Ectodermal cell (in vitro differentiated cells): ENCODE measurements at regions not wholly inside any gene's neighbourhood (a gene's known extent, or its start where the extent isn't known, plus 50 kb on each side); places are given as distances from the start of the nearest gene placed in this dataset.
"Not testable (repeated sequence)": the region's sequence is repeated elsewhere in the genome, so short reads cannot be mapped to it uniquely, and the experiment has no call there.

Experiments
- H3K27ac ChIP-seq: 2 replicates; pipeline ENCODE4 v1.7.0; 2013; ENCODE audit warnings: mild to moderate bottlenecking, low read depth, low read length; ENCODE audit not compliant: insufficient read depth, poor library complexity, severe bottlenecking
- H3K27me3 ChIP-seq: 2 replicates; pipeline ENCODE4 v1.7.0; 2013; ENCODE audit warnings: mild to moderate bottlenecking, low read length; ENCODE audit not compliant: insufficient read depth, control insufficient read depth, poor library complexity, severe bottlenecking
- H3K36me3 ChIP-seq: one replicate; pipeline ENCODE4 v1.7.0; 2013; ENCODE audit warnings: low read length; ENCODE audit not compliant: control insufficient read depth, insufficient read depth
- H3K4me1 ChIP-seq: one replicate; pipeline ENCODE4 v1.7.0; 2013; ENCODE audit warnings: low read length; ENCODE audit not compliant: control insufficient read depth, insufficient read depth
- H3K4me3 ChIP-seq: 2 replicates; pipeline ENCODE4 v1.7.0; 2013; ENCODE audit warnings: low read depth, low read length, control low read depth; ENCODE audit not compliant: insufficient read depth
- H3K9me3 ChIP-seq: 2 replicates; pipeline ENCODE4 v1.7.0; 2013; ENCODE audit warnings: mild to moderate bottlenecking, low read length, moderate library complexity; ENCODE audit not compliant: control insufficient read depth
- WGBS, 2 experiments: methylation state at CpG; one replicate each; pipeline ENCODE4 v1.1.7; 2013; ENCODE audit warnings: missing lambda C conversion rate in 2 of 2; 5-methylcytosine and 5-hydroxymethylcytosine counted together

DNA sequence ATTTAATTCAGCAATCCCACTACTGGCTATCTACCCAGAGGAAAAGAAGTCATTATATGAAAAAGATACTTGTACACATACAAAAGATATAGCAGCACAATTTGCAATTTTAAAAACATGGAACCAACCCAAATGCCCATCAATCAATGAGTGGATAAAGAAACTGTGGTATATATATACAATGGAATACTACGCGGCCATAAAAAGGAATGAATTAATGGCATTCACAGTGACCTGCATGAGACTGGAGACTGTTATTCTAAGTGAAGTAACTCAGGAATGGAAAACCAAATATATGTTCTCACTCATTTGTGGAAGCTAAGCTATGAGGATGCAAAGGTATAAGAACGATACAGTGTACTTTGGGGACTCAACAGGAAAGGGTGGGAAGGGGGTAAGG is 102.8 kb upstream of the KCNMA1 start:
- WGBS, 2 experiments = 95% methylated on average over 3 of the region's 3 CpGs
- not testable (repeated sequence) for H3K4me3 ChIP-seq, H3K9me3 ChIP-seq, H3K36me3 ChIP-seq, H3K4me1 ChIP-seq, H3K27ac ChIP-seq, H3K27me3 ChIP-seq

- no peak overlapping the region for H3K27ac ChIP-seq
- 91 to 96% methylated on average over 2 of the region's 2 CpGs for WGBS, 2 experiments
- no peaks in the 10 kb centered on the region for H3K9me3 ChIP-seq
These were observed 101.0 kb upstream of the KCNMA1 start for GRCh38 chr10:77738496-77739158.

DNA sequence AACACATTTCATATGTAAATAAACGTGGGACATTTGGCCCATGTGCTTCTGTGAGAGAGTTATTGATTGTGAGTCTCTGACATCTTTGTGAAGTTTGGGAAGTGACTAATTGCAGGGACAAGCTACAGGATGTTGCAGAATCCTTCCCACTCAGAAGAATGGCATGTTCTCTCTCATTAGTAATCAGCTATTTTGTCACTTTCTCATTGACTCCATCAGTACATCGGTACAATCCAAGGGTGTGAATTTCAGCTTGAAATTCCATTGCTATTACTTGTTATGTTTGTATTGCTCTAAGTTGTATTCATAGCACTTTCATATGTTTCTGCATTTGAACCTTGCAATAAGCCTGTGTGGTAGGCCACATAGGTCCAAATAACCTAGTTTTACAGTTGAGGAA is 100.0 kb upstream of the KCNMA1 start:
- Histone ChIP-seq H3K4me1 (no peaks in the 10 kb centered on the region), H3K36me3 (no peaks in the 10 kb centered on the region), H3K27ac (no peak overlapping the region), H3K27me3 (no peaks in the 10 kb centered on the region), H3K4me3 (no peak overlapping the region), H3K9me3 (no peaks in the 10 kb centered on the region)
- WGBS, 2 experiments = 90 to 100% methylated on average over 2 of the region's 2 CpGs

More at GRCh38 chr10:77738496-77739158, 101.0 kb upstream of the KCNMA1 start:
- Histone ChIP-seq H3K27me3 (no peaks in the 10 kb centered on the region), H3K36me3 (no peaks in the 10 kb centered on the region), H3K4me3 (no peak overlapping the region), H3K4me1 (no peaks in the 10 kb centered on the region)

- not testable (repeated sequence) for H3K36me3 ChIP-seq, H3K27me3 ChIP-seq, H3K27ac ChIP-seq, H3K4me1 ChIP-seq, H3K9me3 ChIP-seq, H3K4me3 ChIP-seq
- WGBS, 2 experiments = 77 to 80% methylated on average over 5 of the region's 5 CpGs
These were observed 97.5 kb upstream of the KCNMA1 start for GRCh38 chr10:77735136-77735535.

DNA sequence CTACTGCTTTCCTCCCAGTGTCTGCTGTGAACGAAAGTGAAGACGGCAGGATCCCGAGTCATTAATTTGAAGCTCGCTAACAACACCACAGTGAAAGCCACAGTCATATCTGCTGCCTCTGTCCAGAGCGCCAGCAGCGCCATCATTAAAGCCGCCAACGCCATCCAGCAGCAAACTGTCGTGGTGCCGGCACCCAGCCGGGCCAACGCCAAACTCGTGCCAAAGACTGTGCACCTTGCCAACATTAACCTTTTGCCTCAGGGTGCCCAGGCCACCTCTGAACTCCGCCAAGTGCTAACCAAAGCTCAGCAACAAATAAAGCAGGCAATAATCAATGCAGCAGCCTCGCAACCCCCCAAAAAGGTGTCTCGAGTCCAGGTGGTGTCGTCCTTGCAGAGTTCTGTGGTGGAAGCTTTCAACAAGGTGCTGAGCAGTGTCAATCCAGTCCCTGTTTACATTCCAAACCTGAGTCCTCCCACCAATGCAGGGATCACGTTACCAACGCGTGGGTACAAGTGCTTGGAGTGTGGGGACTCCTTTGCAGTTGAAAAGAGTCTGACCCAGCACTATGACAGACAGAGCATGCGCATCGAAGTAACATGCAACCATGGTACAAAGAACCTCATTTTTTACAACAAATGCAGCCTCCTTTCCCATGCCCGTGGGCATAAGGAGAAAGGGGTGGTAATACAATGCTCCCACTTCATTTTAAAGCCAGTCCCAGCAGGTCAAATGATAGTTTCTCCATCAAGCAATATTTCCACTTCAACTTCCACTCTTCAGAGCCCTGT is 94.8 kb upstream of the KCNMA1 start:
- H3K36me3 ChIP-seq = no peaks in the 10 kb centered on the region
- no peaks in the 10 kb centered on the region for H3K4me1 ChIP-seq
- H3K27ac ChIP-seq = no peak overlapping the region
- no peaks in the 10 kb centered on the region for H3K27me3 ChIP-seq
- WGBS, 2 experiments = 89 to 91% methylated on average over 23 of the region's 23 CpGs
- no peaks in the 10 kb centered on the region for H3K9me3 ChIP-seq
- no peak overlapping the region for H3K4me3 ChIP-seq

- Histone ChIP-seq H3K9me3 (no peaks in the 10 kb centered on the region), H3K27me3 (no peaks in the 10 kb centered on the region), H3K4me1 (peaks cover 5% of the 10 kb centered on the region), H3K27ac (no peak overlapping the region), H3K36me3 (no peaks in the 10 kb centered on the region), H3K4me3 (no peak overlapping the region)
- WGBS, 2 experiments = 90 to 92% methylated on average over 2 of the region's 3 CpGs
These were observed 89.9 kb upstream of the KCNMA1 start for GRCh38 chr10:77727481-77727880.

DNA sequence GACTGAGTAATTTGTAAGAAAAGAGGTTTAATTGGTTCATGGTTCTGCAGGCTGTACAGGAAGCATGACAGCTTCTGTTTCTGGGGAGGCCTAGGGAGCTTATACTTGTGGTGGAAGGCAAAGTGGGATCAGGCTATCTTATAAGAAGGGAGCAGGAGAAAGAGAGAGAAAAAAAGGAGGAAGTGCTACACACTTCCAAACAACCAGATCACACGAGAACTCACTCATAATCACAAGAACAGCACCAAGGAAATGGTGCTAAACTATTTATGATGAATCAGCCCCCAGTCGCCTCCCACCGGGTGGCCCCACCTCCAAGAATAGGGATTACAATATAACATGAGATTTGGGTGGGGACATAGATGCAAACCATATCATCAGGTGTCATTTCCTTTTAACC is 89.1 kb upstream of the KCNMA1 start:
- H3K4me3 ChIP-seq = no peak overlapping the region
- no peaks in the 10 kb centered on the region for H3K9me3 ChIP-seq
- H3K36me3 ChIP-seq = no peaks in the 10 kb centered on the region
- WGBS, 2 experiments = 82 to 100% methylated on average over 2 to 3 of the region's 3 CpGs
- H3K27me3 ChIP-seq = no peaks in the 10 kb centered on the region
- H3K4me1 ChIP-seq = peaks cover 5% of the 10 kb centered on the region
- no peak overlapping the region for H3K27ac ChIP-seq

DNA sequence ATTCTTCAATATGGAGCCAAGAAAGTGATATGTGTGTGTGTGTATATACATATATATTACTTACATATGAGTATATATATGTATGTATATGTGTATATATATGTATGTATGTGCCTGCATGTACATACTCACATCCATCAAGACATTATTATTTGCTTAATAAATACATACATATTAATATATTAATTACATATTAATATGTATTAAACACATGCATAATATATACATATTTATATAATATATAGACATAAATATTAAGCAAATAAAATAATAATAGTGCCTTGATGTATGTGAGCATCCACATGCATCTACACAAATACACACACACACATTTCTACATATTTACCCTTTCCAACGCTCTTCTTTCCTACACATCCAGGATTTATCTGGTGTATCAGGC is 88.7 kb upstream of the KCNMA1 start:
- no peaks in the 10 kb centered on the region for H3K9me3 ChIP-seq
- 88 to 100% methylated on average over 1 of the region's 1 CpG for WGBS, 2 experiments
- H3K27ac ChIP-seq = no peak overlapping the region

GRCh38 chr10:77724820-77725219 is 87.2 kb upstream of the KCNMA1 start:
- 90 to 91% methylated on average over 2 of the region's 2 CpGs for WGBS, 2 experiments
- Histone ChIP-seq H3K27me3 (no peaks in the 10 kb centered on the region), H3K9me3 (no peaks in the 10 kb centered on the region), H3K4me3 (no peak overlapping the region), H3K27ac (no peak overlapping the region), H3K4me1 (peaks cover 5% of the 10 kb centered on the region), H3K36me3 (no peaks in the 10 kb centered on the region)

More for the DNA sequence above, 88.7 kb upstream of the KCNMA1 start:
- Histone ChIP-seq H3K4me3 (no peak overlapping the region), H3K27me3 (no peaks in the 10 kb centered on the region), H3K36me3 (no peaks in the 10 kb centered on the region), H3K4me1 (peaks cover 5% of the 10 kb centered on the region)

- no peak overlapping the region for H3K27ac ChIP-seq
- 91 to 92% methylated on average over 5 of the region's 5 CpGs for whole genome bisulfite sequencing, 2 experiments
These were observed 85.8 kb upstream of the KCNMA1 start for GRCh38 chr10:77723376-77723775.

More at GRCh38 chr10:77723376-77723775, 85.8 kb upstream of the KCNMA1 start:
- Histone ChIP-seq H3K4me3 (no peak overlapping the region), H3K9me3 (no peaks in the 10 kb centered on the region), H3K27me3 (no peaks in the 10 kb centered on the region), H3K4me1 (peaks cover 5% of the 10 kb centered on the region), H3K36me3 (no peaks in the 10 kb centered on the region)
